ENCODE measurements at regions not wholly inside any gene's neighbourhood (a gene's known extent, or its start where the extent isn't known, plus 50 kb on each side); places are given as distances from the start of the nearest gene placed in this dataset.
"Not testable (repeated sequence)": the region's sequence is repeated elsewhere in the genome, so short reads cannot be mapped to it uniquely, and the experiment has no call there.

DNA sequence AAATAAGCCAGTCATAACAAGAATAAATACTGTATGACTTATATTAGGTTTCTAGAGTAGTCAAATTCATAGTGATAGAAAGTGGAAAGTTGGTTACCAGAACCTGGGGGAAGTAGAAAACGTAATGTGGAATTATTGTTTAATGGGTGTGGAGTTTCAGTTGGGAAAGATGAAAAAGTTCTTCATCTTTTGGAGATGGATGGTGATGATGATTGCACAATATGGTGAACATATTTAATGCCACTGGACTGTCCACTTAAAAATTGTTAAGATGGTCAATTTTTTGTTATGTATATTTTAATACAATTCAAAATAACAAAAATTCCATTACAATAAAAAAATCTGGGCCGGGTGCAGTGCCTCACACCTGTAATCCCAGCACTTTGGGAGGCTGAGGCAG, 289.6 kb downstream of the ZIC3 start:
- Histone ChIP-seq H3K4me3 (no peak overlapping the region), H3K27me3 (no peaks in the 10 kb centered on the region), H3K27ac (no peak overlapping the region), H3K9me3 (no peaks in the 10 kb centered on the region), H3K36me3 (no peaks in the 10 kb centered on the region), H3K4me1 (no peaks in the 10 kb centered on the region)
- no peak for TF ChIP-seq CTCF (IDR thresholded peaks at IDR 0.05)
- DNase-seq: no peak
- no peak for ATAC-seq
- intact Hi-C loops (cut with DNase I): no loop called here

DNA sequence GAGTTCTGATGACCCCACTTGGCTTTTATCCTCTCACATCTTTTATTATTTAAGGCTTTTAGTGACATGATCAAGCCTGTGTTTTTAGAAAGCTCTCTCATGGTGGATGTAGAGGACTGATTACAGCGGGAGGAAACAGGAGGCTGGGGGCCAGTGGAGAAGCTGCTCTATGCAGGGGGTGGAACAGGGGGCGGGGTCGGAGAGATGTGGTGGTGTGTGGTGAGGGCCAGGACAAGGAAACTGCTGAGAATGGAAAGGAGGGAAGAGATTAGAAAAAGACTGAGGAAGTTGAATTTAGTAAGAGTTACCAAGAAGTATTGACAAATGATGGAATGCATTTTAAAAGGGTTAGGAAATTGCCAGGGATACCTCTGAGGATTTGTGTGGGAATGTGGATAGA, 292.2 kb downstream of the ZIC3 start:
- DNase-seq: no peak
- Histone ChIP-seq H3K27me3 (no peaks in the 10 kb centered on the region), H3K9me3 (no peaks in the 10 kb centered on the region), H3K4me3 (no peak overlapping the region), H3K36me3 (no peaks in the 10 kb centered on the region), H3K27ac (no peak overlapping the region), H3K4me1 (no peaks in the 10 kb centered on the region)
- no peak for ATAC-seq
- TF ChIP-seq CTCF (IDR thresholded peaks at IDR 0.05): no peak
- intact Hi-C loops (cut with DNase I): no loop called here

- Histone ChIP-seq H3K36me3 (no peaks in the 10 kb centered on the region), H3K4me3 (no peak overlapping the region), H3K4me1 (no peaks in the 10 kb centered on the region), H3K27me3 (no peaks in the 10 kb centered on the region), H3K9me3 (no peaks in the 10 kb centered on the region), H3K27ac (no peak overlapping the region)
- intact Hi-C loops (cut with DNase I): no loop called here
- no peak for TF ChIP-seq CTCF (IDR thresholded peaks at IDR 0.05)
- no peak for DNase-seq
- no peak for ATAC-seq
Observed at GRCh38 chrX:137878401-137878800, 312.5 kb downstream of the ZIC3 start.

GRCh38 chrX:137882960-137883359, 317.0 kb downstream of the ZIC3 start:
- no peak overlapping the region for H3K27ac ChIP-seq
- ATAC-seq (no peak), DNase-seq (no peak)
- TF ChIP-seq CTCF (IDR thresholded peaks at IDR 0.05): no peak
- no peaks in the 10 kb centered on the region for H3K27me3 ChIP-seq
- intact Hi-C loops (cut with DNase I): no loop called here
- no peak overlapping the region for H3K4me3 ChIP-seq
- no peaks in the 10 kb centered on the region for H3K36me3 ChIP-seq
- no peaks in the 10 kb centered on the region for H3K4me1 ChIP-seq
- H3K9me3 ChIP-seq: no peaks in the 10 kb centered on the region

DNA sequence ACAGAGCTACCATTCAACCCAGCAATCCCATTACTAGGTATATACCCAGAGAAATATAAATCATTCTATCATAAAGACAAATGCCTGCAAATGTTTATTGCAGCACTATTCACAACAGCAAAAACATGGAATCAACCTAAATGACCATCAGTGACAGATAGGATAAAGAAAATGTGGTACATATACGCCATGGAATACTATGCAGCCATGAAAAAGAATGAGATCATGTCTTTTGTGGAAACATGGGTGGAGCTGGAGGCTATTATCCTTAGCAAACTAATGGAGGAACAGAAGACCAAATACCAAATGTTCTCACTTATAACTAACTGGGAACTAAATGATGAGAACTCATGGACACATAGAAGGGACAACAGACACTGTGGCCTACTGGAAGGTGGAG, 318.9 kb downstream of the ZIC3 start:
- ATAC-seq; intact Hi-C loops (cut with DNase I); H3K36me3 ChIP-seq; DNase-seq; H3K4me3 ChIP-seq; H3K4me1 ChIP-seq; H3K27me3 ChIP-seq; H3K27ac ChIP-seq; H3K9me3 ChIP-seq: not testable (repeated sequence)

DNA sequence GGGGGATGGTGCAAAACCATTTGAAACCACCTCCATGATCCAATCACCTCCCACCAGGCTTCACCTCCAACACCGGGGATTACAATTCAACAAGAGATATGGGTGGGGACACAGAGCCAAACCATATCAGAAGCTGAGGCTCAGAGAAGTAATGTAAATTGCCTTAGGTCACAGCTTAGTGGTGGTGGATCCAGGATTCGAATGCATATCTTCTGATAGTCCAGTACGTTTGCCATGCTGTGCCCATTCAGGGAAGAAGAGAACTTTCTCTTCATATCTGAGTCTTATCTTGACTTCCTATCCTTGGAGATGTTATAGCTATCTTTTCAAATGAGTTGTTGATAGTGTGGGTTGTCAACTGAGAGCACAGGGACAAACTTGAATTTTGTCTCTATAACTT, 325.5 kb downstream of the ZIC3 start:
- Histone ChIP-seq H3K27me3 (no peaks in the 10 kb centered on the region), H3K36me3 (no peaks in the 10 kb centered on the region), H3K4me1 (no peaks in the 10 kb centered on the region), H3K27ac (no peak overlapping the region), H3K4me3 (no peak overlapping the region), H3K9me3 (no peaks in the 10 kb centered on the region)
- no peak for TF ChIP-seq CTCF (IDR thresholded peaks at IDR 0.05)
- DNase-seq (no peak), ATAC-seq (no peak)
- intact Hi-C loops (cut with DNase I): no loop called here

All from left lung (tissue), 4 donors.